Glomerular visceral epithelial cell (primary cell): ENCODE measurements at regions not wholly inside any gene's neighbourhood (a gene's known extent, or its start where the extent isn't known, plus 50 kb on each side); places are given as distances from the start of the nearest gene placed in this dataset.

Source experiments
- DNase-seq: peaks from one replicate; pipeline ENCODE4 v3.0.0-alpha.2; 2016; ENCODE audit errors: extremely low spot score

DNA sequence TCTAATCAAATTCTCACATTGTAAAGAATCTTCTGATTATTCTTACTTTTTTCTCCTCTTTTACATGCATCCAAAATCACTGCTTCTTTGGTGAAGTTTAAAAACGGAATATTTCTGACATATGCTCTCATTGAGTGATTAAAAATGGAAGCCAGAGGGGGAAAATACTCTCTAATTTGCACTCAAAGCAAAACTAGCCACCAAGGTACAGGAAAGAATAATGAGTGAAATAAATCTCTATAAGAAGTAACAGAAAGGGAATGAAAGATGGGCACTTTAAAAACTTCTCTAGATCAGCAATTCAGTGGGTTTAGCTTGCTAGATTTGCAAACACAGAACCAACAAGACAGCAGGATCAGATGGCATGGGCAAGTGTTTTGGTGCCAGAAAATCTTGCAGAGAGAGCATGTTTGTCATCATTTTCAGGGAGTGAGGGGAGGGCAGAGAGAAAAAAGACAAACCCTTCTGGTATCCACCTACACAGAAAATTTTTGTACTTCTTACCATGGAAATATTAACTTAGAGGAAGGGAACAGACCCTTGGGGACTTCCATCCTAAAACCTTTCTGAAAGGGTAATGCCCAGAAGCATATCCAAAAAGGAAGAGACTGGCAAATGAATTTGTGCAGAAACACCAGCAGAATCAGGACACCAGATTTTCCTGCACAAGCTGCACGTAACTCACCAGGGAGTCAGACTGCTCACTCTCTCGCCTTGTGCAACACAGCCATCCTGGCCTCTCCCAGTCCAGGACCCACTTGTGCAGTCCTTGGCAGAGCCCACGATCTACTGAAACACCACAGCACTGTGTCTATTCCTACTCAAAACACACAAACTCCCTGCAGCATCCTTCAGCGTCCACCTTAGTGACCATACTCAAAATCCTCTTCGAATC lies 270.2 kb upstream of the PRDM1 start:
- no peak for DNase-seq

DNA sequence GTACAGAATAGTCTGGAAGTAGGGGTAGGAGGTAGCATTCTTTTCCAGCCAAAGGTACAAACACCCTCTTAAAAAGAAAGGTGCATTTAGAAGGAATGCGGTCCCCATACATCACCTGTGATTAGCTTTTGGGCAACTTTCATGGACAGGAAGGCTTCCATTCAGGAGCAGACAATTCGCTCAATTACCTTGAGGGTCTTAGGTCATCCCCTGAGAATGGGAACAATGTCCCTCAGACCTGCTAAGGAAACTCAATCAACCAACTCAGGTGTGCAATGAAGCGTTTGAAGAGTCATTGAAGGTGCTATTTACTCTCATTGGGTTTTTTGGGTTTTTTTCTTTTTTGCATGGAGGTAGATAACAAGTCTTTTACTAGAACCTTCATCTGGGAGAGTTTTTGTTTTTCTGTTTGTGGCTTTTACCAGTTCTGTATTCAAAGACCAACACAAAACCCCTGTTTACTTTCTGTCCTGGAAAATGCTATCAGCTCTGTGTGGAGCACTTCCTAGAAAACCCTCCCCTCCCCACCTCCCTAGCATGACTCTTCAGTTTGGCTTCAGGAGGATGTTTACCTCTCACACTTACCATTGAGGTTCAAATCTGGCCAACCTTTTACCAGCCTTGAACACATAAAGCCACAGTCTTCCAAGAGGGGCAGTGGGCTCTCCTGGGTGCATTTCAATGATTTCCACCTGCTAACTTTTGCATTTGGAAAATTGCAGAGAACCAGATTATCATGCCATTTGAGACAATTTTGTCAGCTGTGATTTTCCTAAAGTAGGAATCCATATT lies 271.2 kb upstream of the PRDM1 start:
- DNase-seq = no peak

DNA sequence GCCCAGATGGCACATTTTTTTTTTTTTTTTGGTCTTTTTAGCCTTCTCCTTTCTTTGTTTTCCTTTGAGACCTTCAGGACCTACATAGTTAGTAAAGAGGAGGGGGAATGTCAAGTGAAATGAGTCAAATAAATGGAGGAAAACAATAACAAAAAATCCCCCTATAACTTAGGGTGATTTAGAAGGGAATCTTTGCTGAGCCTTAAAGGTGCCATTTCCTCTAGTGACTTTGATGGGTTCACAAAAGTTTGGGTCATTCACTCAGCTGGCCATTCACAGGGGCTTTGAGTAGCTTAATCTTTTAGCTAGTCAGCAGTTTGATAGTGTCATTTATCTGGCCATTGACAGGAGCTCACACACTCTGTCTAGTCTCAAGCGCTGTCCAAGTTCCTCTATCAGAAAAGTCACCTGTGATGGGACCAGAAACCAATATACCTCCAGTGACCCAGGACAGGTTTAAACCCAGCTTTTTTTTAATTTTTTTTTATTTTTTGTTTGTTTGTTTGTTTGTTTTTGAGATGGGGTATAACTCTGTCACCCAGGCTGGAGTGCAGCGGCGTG lies 275.1 kb upstream of the PRDM1 start:
- no peak for DNase-seq

DNA sequence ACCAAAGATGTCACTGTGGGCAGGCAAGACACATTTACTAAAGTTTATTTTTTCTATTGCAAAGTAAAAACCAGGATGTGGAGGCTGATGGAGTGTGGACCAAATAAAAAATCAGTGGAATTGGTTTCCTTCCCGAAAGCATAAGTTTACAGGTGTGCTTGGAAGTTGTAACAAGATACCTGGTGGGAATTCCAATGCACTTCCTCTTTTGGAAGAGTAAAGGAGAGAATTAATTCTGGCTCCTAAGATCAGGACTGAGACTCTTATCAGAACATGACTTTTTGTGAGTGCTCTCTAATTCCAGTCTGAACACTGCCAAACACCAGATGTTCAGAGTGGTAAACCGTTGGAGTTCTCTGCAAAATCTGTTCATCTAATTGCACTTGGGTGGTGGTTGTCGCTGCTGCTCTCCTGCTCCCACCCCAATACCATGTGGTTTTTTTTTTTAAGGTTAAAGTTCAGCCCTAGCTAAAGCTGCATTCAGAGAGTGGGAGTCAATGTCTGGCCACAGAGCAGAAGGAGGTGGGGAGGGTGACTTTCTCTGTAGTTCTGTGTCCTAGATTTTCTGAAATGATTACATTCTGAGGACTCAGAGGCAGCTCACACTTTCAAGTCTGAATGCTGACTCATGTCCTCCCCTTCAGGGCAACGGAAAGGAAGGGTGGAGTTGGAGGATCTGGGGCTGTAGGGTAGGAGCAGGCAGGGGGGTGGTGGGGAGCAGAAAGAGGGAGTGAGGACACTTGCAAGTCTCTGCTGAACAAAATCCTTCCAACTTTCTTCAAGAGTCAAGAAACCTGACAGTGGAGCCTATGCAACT lies 275.8 kb upstream of the PRDM1 start:
- DNase-seq = peak; percentile 38

DNA sequence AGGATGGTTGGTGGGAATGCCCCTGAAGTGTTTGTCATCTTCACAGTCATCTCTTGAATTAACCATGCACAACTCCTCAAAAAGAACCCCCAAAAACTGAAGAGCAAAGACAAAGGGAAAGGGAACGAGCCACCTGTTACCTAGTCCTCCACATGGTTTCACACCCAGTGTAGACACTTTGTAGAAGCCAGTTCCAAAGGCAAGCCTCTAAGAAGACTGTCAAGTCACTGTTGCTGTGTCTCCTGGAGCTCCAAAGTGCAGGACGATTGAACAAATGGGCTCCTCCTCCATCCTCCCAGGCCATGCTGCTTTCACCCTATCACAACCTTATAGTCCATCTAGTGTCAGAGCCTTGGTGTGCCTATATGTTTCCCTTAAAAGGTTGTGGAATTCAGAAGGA lies 277.6 kb upstream of the PRDM1 start:
- DNase-seq = no peak

DNA sequence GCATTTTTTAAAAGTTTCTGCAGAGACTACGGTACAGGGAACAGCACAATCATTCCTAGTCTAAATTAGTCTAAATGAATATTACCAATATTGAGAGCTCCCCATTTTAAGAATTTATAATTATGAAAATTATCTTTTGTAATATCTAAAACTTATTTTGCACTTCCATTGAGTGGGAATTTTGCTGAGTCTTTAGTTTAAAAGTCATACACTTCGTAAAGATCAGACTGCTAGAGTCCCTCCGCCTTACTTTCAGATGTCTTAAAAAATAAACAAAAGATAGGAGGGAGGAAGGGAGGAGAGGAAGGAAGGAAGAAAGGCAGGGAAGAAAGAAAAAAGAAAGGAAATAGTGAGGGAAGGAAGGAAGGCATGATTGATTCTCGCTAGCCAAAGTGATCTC lies 278.2 kb upstream of the PRDM1 start:
- DNase-seq = no peak

DNA sequence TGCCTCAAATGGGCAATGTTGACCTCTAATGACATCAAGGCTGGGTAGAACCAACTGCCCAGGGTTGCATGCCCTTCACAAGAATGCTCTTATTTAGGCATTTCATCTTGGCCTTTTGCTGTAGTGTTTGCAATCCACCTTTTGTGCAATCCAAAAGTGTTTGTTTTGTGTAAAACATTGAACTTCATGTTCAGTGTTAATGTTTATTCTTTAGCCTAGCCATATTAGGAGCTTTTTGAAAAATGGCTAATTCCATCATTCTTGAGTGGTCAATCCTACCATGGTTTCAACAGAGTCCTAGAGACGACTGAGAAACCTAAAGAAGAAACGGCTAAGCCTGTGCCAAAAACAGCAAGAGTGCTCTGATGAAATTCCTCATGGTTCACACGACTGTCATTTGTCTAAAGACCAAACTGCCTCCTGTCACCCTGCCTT lies 279.6 kb upstream of the PRDM1 start:
- DNase-seq = no peak

DNA sequence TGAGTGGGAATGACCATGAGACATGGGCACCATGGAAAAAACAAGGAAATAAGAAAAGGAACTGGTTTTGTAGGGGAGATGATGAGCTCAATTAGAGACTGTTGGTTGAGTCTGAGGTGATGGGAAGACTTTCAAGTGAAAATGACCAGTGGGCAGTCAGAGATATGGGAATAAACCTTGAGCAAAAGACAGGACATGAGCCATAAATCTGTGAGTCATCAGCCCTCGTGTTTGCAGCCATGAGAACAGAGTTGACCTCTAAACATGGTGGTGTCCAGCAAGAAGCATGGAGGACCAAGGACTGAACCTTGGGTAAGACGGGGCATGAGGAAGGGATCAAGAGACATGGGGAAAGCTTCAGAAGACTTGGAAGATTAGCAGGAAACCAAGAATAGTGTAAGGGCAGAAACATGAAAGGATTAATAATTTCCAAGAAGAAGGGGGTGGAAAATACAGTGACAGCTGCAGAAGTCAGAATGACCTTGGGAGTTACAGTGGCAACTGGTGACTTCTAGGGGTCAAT lies 280.6 kb upstream of the PRDM1 start:
- DNase-seq = no peak

DNA sequence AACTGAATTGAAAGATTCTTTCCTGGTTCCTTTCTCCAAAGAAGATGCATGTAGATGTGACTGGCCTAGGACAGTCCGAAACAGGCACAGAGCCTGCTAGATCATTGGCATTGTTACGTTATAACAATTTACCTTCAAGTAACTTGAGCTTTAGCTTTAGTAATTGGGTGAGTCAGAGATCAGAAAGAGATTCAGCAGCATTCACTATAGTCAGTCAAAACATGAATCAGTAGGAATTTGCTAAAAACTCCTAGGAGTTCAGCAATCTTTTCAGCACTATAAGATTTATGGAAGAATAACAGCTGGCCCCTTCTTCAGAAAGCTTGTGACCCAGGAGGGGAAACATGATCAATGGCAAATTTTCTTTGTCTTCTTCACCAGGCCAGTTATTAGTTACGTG lies 281.7 kb upstream of the PRDM1 start:
- no peak for DNase-seq

DNA sequence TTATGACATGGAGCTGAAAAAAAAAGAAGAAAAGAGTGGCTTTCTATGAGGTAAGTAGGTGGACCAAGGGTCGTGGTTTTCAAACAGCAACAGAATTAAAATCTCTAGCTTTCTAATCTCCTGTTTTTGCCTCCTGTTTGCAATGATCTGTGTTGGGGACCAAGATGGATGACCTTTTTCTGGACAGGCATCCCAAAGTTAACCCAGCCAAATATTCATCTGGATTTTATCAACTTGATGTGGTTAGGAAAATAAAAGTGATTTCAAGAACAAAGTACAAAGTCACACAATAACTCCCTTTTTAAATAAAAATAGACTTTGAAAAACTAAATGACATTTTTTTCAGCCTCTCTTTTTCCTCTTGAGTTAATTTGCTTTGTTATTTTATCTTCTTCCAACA lies 282.1 kb upstream of the PRDM1 start:
- no peak for DNase-seq

DNA sequence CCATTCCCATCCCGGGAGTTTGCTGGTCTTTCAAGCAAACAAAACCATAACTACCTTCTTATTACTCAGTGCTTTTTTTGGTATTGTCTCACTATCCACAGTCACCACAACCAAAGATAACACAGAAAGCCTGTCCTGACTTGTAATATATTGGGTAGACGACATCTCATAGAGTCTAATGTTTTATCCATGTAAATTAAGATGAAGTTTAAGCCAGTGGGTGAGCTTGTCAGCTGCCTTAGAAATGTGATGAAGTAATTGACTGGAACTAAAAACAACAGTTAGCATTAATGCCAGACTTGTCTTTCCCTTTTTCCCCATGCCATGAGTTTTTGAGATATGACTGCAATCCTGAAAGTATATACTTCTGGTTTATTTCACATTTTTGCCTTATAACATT lies 282.7 kb upstream of the PRDM1 start:
- DNase-seq = no peak

DNA sequence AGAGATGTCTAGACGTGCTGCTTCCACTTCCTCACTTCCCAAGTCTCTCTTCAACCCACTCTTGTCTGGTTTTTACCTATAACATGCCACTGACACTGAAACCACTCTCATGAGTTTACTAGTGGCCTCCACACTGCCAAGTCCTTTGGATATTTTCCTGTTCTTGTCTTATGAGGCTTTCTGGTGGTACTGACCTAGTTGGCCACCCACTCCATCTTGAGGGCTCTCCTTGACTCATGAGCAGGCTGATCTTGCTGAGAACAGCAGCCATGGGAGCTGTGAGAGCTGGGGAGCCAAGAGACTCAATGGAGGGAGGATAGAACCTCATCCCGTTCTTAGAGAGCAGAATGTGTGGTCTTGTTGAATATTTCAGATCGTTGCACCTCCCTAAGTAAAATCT lies 283.4 kb upstream of the PRDM1 start:
- DNase-seq = no peak

DNA sequence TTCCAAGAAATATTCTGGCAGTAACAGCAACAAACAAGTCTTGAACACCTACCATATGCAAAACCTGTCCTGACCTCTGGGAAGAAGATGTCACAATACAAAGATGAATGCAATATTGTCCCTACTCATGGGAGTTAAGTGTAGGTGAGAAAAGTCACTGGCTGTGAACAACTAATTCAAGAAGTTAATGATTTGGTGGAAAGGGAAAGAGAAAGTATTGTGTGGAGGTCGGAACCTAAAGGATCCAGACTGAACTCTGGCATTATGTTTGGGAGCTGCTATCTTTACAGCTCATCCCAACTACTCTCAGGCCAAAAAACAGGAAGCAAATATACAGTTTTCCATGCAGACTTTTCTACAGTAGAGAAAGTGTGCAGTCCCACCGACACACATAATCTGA lies 285.3 kb upstream of the PRDM1 start:
- DNase-seq = no peak

DNA sequence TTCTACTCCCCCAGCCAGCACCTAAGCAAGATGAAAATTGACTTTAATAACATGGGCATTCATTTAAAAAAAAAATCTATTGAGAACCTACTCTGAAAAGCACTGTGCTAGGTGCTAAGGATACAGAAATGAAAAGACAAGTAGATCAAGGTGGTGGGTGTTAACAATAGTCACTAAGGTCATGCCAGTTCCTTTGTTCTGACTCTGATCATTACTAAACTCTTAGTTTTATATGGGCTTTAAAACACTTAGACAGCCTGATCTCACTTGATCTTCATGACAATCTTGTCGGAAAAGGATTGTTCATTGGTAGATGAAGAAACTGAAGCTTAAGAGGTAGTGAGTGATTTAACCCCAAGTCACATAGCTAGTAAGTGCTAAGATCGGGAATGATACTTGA lies 285.7 kb upstream of the PRDM1 start:
- no peak for DNase-seq

DNA sequence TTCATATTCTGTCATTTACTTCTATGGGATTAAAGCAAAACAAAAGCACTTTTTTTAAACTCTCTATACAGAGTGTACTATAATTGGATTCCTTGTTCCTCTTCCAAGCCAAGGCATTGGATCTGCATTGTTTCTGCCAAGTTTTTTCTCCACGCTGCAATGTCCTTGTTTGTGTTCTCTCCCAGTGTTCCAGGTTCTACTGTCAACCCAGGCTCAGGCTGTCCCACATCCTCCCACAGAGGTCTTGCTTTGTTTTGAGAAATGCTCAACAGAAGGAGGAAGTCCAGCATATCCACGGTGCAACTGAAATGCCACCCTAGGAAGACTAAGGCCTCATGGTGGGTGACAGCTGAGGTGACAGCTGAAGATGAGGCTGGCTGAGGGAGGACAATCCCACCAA lies 287.1 kb upstream of the PRDM1 start:
- no peak for DNase-seq

DNA sequence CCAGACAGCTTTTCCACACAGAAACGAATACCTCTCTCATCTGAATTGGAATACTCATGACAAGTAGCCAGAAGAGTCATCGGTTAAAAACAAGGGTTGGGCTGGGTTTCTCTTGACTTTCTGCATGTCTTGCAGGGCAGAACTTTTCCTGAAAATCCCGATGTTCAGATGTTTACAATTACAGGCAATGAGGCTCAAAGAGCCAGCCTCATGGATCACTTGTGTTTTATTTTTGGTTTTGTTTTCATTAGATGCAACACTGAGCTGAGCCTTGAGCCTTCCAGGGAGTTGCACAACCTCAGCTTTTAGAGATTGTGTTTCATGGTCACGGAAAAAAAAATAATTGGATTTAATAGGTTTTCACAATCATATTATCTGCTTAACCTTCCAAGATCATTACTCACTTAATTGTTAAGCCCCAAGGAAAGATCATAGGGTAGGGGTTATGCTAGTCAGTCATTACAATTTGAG lies 288.1 kb upstream of the PRDM1 start:
- DNase-seq = no peak

DNA sequence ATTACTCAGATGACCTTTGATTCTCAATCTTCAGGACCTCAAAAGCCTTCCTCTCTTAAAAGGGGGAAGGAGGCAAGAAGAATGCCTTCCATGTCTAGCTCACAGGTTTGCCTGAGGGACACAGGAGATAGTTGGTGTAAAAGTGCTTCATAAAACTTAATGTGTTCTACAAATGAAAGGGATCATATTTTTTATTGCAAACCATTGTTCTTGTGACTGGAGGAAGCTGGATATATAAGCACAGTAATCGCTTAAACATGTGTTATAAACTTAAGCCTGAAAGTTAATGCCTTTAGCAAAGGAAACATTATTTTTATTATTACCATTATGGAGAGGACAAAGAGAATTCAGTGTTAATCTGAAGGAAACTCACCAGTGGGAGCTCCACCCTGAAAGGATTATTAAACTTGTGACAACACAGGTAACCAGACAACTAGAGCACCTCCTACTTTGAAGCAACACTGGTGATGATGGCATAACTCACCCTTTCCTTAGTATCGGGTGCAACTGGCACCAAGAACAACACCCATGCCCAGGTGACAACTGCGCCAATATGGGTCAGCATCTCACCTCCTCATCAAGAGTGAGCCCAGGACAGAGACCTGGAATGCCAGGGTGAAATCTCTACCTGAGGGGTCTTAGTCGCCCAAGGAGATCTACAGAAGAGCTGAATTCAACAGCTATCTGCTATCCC lies 288.7 kb upstream of the PRDM1 start:
- no peak for DNase-seq

DNA sequence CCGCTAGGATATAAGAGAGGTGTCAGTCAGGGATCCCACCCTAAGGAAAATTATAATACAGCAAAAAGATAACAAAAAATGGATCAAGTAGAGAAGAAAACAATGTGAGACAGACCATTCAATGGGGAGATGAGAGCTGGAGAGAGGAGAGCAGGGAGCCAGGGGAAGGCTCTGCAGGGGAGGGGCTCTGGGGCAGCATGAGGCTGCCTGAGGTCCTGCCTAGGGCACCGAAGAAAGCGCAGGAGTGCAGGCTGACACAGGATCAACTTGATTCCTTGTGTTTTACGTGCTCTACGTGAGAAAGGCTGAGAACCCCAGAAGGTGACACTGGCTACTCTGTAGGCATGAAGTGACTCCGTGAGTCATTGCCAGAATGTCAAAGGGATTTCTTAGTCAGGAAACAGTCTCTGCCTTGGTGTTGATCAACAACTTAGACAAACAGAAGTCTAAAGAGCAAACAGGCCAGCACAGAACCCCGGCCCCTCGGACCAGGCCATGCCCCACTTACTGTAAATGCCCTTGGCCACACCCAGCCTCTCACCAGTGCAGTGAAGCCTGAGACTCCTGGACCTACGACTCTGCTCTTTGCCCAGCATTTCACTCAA lies 290.1 kb upstream of the PRDM1 start:
- no peak for DNase-seq

DNA sequence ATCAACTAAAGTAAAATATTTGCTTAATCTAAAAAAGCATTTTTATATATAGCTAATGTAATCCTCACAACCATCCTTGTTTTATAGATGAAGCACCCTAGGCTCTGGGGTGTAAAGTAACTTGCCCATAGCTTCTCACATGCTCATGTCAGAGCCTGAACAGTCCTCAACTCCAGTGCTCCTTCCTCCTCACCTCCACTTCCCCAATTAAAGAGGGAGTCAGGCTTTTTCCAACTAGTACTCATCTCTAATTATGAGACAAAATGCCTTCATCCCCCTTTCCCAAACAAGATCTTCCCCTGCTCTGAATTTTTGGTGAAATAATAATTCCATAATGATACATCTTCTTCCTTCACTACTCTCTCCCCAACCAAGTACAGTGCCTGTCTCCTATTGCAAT lies 290.8 kb upstream of the PRDM1 start:
- DNase-seq = no peak

DNA sequence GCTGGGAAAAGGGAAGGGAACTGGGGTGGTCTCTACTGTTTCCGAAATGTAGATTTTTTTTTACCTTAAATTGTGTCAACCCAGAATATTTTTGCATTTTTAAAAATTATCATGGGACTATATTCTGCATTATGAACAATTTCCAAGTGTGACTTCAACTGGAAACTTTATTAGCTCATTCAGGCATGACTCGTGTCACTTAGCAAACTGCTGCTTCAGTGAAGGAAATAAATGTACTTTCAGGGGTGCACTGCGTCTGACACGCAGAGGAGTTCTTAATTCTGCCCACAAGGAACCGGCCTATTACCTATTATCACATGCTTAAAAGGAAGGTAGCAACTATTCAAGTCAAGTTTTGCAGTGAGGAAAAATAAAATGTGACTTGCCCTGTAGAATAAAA lies 291.3 kb upstream of the PRDM1 start:
- no peak for DNase-seq

DNA sequence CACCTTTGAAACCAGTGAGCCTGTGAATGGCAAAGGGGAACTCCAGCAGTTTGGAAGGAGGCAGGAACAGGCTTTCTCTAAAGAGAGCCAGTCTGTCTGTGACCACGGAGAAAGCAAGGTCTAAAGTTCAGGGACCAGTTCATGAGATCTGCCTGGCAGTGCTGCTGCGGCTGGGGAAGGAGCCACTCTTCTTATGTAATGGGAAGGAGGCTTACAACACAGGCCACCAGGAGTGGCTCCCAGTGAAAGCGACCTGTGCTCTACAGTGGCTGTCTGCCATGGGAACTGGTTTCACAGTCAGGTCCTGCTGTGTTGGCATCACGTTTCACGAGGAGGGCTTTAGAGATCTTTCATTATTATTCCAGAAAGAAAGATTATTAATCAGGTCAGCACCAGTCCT lies 291.9 kb upstream of the PRDM1 start:
- no peak for DNase-seq
